Muscle layer of duodenum (tissue), 2 donors: ENCODE measurements at regions not wholly inside any gene's neighbourhood (a gene's known extent, or its start where the extent isn't known, plus 50 kb on each side); places are given as distances from the start of the nearest gene placed in this dataset.

Experiments used
- H3K27ac ChIP-seq: one replicate; pipeline ENCODE4 v1.7.0; 2013; ENCODE audit warnings: mild to moderate bottlenecking, low read length
- H3K27me3 ChIP-seq: one replicate; pipeline ENCODE4 v1.7.0; 2013; ENCODE audit warnings: low read depth, mild to moderate bottlenecking, control low read depth, low read length
- H3K36me3 ChIP-seq, 2 donors: one replicate each; pipeline ENCODE4 v1.7.0; 2013; ENCODE audit warnings: low read length in 2 of 2, control low read depth in 1 of 2, mild to moderate bottlenecking in 1 of 2; ENCODE audit not compliant: insufficient read depth in 2 of 2, control insufficient read depth in 1 of 2
- H3K4me1 ChIP-seq, 2 donors: one replicate each; pipeline ENCODE4 v1.7.0; 2013; ENCODE audit warnings: low read length in 2 of 2, mild to moderate bottlenecking in 2 of 2, control low read depth in 1 of 2, moderate library complexity in 1 of 2; ENCODE audit not compliant: insufficient read depth in 2 of 2, control insufficient read depth in 1 of 2
- H3K4me3 ChIP-seq, 2 donors: one replicate each; pipeline ENCODE4 v1.7.0; 2013; ENCODE audit warnings: low read length in 2 of 2, low read depth in 1 of 2, mild to moderate bottlenecking in 1 of 2
- H3K9me3 ChIP-seq, 2 donors: one replicate each; pipeline ENCODE4 v1.7.0; 2013; ENCODE audit warnings: low read length in 2 of 2, control low read depth in 1 of 2, mild to moderate bottlenecking in 1 of 2; ENCODE audit not compliant: control insufficient read depth in 1 of 2
- donor health status: healthy.

GRCh38 chr2:118529908-118530599 lies 317.4 kb downstream of the EN1 start:
- Histone ChIP-seq H3K4me1 (no peaks in the 10 kb centered on the region), H3K27me3 (no peaks in the 10 kb centered on the region), H3K9me3 (no peaks in the 10 kb centered on the region), H3K4me3 (no peak overlapping the region), H3K36me3 (no peaks in the 10 kb centered on the region), H3K27ac (no peak overlapping the region)

DNA sequence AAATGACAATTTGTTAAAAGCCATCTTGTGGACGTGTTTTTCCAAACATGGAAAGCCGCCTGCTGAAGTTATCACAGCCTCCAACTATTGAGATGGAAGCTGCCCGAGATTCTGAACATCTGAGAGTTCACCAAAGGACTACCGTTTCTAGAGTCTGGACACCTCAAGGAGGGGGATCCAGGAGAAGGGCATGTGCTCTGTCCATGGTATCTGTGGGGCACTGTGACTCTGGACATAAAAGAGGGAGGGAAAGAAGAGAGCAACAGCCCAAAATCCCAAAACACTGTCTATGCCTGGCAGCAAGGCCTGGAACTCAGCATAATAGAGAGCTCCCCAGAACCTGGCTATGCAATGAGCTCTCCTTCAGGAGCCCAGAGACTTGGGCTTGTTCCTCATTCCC lies 319.9 kb downstream of the EN1 start:
- Histone ChIP-seq H3K9me3 (no peaks in the 10 kb centered on the region), H3K27me3 (no peaks in the 10 kb centered on the region), H3K4me3 (no peak overlapping the region), H3K27ac (no peak overlapping the region), H3K4me1 (no peaks in the 10 kb centered on the region), H3K36me3 (no peaks in the 10 kb centered on the region)

DNA sequence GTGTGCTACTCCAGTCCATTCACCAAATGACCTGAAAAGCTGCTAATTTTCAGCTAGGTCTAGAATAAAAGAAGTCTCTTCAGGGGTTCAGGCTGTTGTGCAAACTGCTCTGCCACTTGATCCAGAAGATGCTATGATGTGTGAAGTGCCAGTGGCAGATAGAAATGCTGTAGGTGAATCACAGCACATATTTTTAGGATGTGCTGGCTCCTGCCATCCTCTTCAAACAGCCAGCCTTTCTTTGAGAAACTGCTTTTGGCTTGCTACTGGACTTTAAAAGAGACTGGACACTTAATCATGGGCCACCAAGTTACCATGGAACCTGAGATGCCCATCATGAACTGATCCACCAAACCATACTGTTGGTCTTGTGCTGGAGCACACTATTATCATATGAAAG lies 322.1 kb downstream of the EN1 start:
- peaks cover 0 to 18% of the 10 kb centered on the region in 2 donors for H3K9me3 ChIP-seq
- no peaks in the 10 kb centered on the region for H3K36me3 ChIP-seq
- H3K4me1 ChIP-seq, result no peaks in the 10 kb centered on the region
- no peaks in the 10 kb centered on the region for H3K27me3 ChIP-seq
- H3K27ac ChIP-seq, result no peak overlapping the region
- no peak overlapping the region for H3K4me3 ChIP-seq

- Histone ChIP-seq H3K9me3 (peaks cover 0 to 22% of the 10 kb centered on the region in 2 donors), H3K4me3 (no peak overlapping the region), H3K27ac (no peak overlapping the region), H3K27me3 (no peaks in the 10 kb centered on the region), H3K4me1 (no peaks in the 10 kb centered on the region), H3K36me3 (no peaks in the 10 kb centered on the region)
Measured at GRCh38 chr2:118524911-118525310, 322.5 kb downstream of the EN1 start.

- H3K4me1 ChIP-seq, result no peaks in the 10 kb centered on the region
- H3K4me3 ChIP-seq, result no peak overlapping the region
- peaks cover 0 to 30% of the 10 kb centered on the region in 2 donors for H3K9me3 ChIP-seq
- H3K27ac ChIP-seq, result no peak overlapping the region
- H3K36me3 ChIP-seq, result no peaks in the 10 kb centered on the region
- H3K27me3 ChIP-seq, result no peaks in the 10 kb centered on the region
Measured at GRCh38 chr2:118523761-118524160, 323.7 kb downstream of the EN1 start.

- Histone ChIP-seq H3K36me3 (no peaks in the 10 kb centered on the region), H3K9me3 (peaks cover 0 to 30% of the 10 kb centered on the region in 2 donors), H3K27me3 (no peaks in the 10 kb centered on the region)
Measured at GRCh38 chr2:118521960-118522359, 325.5 kb downstream of the EN1 start.

GRCh38 chr2:118521272-118521671 lies 326.2 kb downstream of the EN1 start:
- peaks cover 0 to 30% of the 10 kb centered on the region in 2 donors for H3K9me3 ChIP-seq
- no peaks in the 10 kb centered on the region for H3K27me3 ChIP-seq
- H3K36me3 ChIP-seq, result no peaks in the 10 kb centered on the region
- H3K27ac ChIP-seq, result no peak overlapping the region
- no peaks in the 10 kb centered on the region for H3K4me1 ChIP-seq
- no peak overlapping the region for H3K4me3 ChIP-seq

More at GRCh38 chr2:118521960-118522359, 325.5 kb downstream of the EN1 start:
- H3K4me1 ChIP-seq, result no peaks in the 10 kb centered on the region
- no peak overlapping the region for H3K27ac ChIP-seq
- H3K4me3 ChIP-seq, result no peak overlapping the region

DNA sequence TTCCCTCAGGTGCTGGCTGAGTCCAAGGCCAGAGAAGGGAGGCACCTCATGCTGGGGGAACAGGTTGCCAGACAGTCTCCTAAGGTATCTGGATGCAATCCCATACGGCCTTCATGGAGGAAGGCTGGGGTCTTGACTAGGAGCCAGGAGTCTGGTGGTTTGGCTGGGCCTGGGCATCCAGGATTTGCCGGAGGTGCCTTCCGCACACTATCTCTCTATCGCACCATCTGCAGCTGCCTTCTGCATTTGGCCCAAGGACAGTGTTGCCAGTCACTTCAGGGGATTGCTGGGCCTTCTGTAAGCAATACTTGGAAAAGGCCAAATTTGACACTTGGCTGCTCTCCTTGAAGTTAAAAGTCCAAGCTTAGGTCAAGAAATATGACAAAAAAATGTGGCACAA lies 327.2 kb downstream of the EN1 start:
- Histone ChIP-seq H3K27me3 (no peaks in the 10 kb centered on the region), H3K4me3 (no peak overlapping the region)

DNA sequence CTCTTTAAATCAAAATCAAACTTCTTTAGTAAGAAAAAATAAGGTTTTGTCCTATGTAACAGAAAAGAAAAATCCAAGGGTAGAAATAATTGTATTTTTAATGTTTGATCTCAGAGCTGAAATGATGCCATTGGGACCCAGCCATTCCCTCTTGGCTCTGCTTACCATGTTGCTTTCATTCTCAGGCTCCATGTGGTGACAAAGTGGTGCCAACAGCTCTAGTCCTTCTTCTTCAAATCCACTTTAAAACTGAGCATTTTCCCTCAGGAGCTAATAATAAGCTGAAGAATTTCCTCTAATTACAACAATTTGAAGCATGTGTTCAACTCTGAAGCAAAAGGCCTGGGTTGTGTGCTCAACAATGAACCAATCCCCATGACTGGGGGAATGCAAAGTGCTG lies 327.9 kb downstream of the EN1 start:
- Histone ChIP-seq H3K4me3 (no peak overlapping the region), H3K9me3 (peaks cover 0 to 30% of the 10 kb centered on the region in 2 donors), H3K36me3 (no peaks in the 10 kb centered on the region), H3K4me1 (no peaks in the 10 kb centered on the region), H3K27me3 (no peaks in the 10 kb centered on the region), H3K27ac (no peak overlapping the region)

More for the DNA sequence above, 327.2 kb downstream of the EN1 start:
- Histone ChIP-seq H3K27ac (no peak overlapping the region), H3K4me1 (no peaks in the 10 kb centered on the region), H3K9me3 (peaks cover 0 to 30% of the 10 kb centered on the region in 2 donors), H3K36me3 (no peaks in the 10 kb centered on the region)

GRCh38 chr2:118510807-118511206 lies 336.6 kb downstream of the EN1 start:
- Histone ChIP-seq H3K4me3 (no peak overlapping the region), H3K27me3 (no peaks in the 10 kb centered on the region), H3K36me3 (no peaks in the 10 kb centered on the region), H3K9me3 (no peaks in the 10 kb centered on the region), H3K4me1 (no peaks in the 10 kb centered on the region), H3K27ac (no peak overlapping the region)

- H3K4me1 ChIP-seq, result no peaks in the 10 kb centered on the region
- H3K4me3 ChIP-seq, result no peak overlapping the region
- H3K27ac ChIP-seq, result no peak overlapping the region
- H3K27me3 ChIP-seq, result no peaks in the 10 kb centered on the region
- no peaks in the 10 kb centered on the region for H3K36me3 ChIP-seq
- no peaks in the 10 kb centered on the region for H3K9me3 ChIP-seq
Measured at GRCh38 chr2:118509319-118510004, 338.0 kb downstream of the EN1 start.
